Activated CD4-positive, alpha-beta T cell treated with anti-CD3 and anti-CD28 coated beads, Interleukin-2, amount 50 U/mL, for 4 hours (primary cell): ENCODE measurements at regions not wholly inside any gene's neighbourhood (a gene's known extent, or its start where the extent isn't known, plus 50 kb on each side); places are given as distances from the start of the nearest gene placed in this dataset.

Experiments used
- DNase-seq, 2 experiments: peaks; one replicate each; pipeline ENCODE4 v3.0.0-alpha.2; 2020

DNA sequence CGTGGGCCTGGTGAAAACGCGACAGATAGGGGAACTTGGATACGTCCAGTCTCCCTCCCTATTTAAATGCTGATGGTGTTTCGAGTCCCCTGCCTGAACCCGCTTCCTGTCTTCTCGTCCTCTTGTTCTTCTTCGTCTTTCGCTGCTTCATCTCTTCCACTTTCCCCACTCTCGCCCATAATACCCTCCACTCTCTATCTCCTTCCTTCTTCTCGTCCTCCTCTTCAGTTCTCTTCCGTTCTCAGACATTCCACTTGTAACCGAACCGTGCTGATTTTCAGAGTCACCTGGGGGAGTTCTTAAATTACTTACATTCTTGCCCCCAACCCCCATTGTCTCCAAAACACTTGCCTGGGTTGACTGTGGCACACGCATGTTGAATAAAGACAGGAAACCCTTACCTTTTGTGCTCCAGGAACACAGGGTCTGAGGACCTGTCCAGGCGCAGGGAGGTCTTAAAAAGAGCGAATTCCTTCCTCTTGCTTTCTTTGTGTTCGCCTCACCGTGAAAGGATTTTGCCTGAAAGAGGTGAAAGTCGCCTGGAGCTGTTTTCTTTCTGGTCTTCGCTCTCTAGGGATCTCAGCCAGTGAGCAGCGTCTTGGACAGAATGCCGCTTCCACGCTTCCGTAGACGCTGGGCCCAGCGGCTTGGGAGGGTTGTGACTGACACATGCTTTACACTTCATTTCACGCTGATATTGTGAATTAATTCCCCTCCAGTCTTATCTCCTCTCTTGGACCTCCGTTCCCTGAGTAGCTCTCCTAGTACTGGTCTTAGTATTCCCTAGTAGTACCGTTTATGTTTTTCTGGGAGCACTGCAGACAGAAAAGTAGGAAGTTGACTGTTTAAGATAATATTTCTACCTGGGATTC, 184.0 kb downstream of the GPX5 start:
- no peak for DNase-seq

DNA sequence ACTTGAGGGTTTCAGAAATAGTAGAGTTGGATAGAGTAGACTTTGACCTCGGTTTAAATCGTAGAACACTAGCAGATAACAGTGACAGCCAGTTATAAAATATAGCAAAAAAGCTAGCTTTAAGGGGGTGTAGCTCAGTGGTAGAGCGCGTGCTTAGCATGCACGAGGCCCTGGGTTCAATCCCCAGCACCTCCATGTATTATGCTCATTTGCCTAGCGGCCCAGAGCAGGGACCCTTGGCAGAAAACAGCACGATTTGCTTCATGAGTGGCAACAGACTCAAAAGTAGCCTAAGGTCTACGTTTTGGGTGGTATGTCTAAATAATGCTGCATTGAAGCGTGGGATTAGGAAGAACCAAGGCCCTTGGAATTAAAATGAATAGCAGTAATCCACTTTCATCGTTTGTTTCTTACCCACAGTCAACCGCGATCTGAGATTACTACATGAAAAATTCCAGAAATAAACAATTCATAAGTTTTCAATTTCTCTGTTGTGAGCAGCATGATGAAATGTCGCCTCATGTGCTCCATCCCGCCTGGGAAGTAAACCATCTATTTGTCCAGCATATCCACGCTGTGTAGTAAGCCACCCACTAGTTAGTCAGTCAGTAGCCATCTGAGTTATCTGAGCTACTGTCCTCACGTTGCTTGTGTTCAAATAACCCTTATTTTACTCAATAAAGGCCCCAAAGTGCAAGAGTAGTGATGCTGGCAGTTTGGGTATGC, 184.9 kb downstream of the GPX5 start:
- no peak for DNase-seq

DNA sequence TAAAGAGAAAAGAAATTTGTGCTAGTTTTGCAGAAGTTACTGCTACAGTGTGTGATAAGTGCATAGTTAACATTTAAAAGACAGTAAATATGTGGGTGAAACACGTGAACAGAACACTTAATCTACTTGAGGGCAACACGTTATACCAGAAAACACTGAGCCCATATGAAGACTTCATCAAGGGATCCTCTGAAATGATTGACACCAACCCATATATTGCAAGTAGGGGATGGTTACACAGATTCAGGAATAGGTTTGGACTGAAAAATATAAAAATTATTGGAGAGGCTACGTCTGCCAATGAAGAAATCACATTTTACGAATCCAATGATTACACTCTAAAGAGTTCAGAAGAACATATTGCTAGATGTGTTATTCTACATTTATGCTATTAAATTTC, 185.6 kb downstream of the GPX5 start:
- DNase-seq: no peak

DNA sequence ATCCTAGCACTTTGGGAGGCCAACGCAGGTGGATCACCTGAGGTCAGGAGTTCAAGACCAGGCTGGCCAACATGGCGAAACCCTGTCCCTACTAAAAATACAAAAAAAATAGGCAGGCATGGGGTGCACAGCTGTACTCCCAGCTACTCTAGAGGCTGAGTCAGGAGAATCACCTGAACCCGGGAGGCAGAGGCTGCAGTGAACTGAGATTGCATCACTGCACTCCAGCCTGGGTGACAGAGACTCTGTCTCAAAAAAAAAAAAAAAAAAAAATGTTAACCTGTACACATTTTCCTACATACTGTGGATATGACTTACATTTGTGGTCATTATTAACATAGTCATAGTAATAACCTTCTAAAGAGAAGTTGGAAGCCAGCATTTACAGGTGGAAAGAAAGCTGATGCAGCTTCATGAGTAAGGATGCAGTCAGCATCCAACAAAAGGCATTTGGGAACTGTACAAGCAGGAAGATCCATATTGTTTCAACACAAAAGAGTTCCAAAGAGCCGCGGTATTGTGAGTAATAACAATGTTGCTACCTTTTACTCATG, 186.2 kb downstream of the GPX5 start:
- DNase-seq: no peak

DNA sequence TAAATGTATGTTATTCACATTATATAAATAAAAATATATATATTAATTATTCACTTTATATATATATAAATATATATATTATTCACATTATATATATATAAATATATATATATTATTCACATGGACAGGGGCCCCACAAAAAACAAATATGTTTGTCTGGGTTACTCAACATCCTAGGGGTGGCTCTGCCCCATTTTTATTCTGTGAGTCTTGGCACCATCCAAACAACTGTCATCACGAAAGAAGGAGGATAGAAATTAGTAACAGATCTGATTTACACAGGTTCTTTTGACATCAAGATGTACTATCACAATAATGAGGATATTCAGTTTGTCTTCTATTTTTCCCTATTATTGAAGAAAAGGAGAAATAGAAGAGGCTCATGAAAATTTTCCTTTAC, 187.3 kb downstream of the GPX5 start:
- no peak for DNase-seq

DNA sequence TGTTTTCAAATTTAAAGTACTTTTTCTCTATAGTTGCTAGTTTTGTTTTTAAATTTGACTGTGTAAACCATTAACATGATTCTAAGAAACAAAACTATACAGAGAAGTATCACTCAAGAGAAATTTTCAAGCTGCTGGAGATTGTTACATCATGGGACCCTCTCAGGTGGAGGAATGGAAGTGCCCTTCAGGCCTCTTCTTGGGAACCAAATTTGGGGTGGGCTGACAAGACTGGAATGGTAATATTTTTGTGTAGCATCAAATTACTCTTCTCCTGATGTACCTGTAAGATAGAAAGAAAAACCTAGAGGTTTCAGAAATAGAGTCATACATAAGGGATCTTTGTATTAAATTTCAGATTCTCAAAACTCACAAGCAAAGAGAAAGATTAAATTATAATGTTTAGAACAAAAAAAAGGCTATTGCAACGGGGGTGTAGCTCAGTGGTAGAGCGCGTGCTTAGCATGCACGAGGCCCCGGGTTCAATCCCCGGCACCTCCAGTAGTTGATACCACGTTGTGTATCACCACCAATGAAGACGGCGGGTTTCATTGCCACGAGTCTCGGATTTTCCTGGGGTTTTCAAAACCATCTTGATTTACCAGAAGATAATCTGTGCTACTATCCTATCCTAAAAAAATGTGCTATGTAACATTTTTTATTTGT, 193.7 kb downstream of the GPX5 start:
- DNase-seq: no peak

DNA sequence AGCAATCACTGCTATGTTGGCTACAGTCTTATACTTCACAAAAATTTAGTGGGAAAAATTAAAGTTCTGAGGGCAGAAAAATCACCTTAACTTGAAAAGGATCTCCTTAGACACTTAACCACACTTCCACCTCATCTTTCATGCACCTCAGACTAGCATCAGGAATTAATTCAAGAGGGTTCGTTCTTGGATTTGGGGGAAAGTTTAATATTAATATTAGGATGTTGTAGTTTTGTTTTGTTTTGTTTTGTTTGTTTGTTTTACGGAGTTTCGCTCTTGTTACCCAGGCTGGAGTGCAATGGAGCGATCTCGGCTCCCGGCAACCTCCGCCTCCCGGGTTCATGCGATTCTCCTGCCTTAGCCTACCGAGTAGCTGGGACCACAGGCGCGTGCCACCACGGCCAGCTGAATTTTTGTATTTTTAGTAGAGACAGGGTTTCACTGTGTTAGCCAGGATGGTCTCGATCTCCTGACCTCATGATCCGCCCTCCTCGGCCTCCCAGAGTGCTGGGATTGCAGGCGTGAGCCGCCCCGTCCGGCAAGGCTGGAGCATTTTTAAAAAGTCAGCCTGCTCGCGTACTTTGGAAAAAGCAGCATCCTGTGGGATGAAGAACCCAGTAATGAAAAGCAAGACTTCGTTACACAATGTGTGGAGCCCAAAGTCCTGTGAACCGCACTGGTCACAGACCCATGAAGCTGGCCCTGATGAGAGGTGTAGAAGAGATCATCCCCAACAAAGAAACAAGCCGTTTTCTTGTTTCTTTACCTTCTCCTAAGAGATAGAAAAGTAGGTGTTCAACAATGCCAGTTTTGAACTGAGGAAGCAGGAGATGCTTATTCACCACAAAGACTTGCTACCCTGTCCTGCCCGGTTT, 194.9 kb downstream of the GPX5 start:
- DNase-seq: no peak

DNA sequence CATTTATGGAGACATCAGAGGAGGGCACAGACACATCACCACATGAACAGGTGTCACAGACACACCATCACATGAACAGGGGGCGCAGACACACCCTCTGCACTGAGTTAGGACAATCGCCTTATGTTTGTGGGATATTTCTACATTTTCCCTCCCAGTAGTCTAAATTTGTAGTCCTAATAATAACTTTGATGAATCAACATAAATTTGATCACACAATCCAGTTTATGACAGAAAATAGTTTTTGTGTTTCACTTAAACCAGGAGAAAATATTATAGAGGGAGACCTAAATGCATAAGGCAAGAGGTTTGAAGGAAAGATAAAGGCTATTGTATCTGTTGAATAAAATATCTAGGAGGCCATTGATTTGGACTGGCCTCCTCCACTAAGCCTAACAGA, 195.7 kb downstream of the GPX5 start:
- DNase-seq: no peak

DNA sequence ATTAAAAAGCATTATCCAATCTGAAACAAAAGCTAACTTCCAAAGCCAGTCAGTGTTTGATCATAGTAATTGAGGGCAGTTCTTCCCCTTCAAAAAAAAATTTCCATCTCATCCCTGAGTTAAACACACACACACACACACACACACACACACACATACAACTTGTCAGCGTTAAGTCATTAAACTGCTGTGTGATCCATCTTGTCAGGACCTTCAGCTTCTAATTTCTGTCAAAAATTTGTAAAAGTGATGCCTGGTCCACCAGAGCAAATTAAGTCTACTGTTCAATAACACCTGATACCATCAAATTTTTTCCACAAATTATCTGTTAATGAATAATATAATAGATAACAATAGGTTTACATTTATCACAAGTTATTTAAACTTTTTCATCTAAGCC, 198.7 kb downstream of the GPX5 start:
- no peak for DNase-seq

DNA sequence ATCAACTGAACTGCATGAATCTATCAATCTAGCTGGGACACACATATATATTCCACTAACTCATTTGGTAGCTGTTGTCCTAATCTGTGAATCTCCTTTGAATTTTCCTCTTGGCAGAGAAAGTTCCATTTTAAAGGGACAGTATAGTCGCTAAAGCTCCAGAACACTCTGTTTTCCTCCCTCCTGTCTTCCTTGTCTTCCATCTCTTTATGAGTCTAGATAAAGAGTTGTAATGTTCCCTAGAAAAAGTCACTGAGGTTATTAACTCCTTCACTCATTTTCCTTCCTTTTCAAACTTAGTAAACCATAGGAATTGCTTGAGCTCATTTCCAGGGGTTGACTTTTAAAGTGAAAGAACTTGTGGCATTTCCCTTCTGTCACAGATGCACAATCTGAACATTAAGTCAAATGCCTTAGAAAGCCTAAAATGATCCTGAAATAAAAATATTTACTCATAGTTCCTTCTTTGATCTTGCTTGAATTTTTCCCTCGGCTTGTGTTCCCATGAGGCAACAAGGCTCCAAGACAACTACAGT, 198.4 kb downstream of the TRIM27 start:
- no peak for DNase-seq

DNA sequence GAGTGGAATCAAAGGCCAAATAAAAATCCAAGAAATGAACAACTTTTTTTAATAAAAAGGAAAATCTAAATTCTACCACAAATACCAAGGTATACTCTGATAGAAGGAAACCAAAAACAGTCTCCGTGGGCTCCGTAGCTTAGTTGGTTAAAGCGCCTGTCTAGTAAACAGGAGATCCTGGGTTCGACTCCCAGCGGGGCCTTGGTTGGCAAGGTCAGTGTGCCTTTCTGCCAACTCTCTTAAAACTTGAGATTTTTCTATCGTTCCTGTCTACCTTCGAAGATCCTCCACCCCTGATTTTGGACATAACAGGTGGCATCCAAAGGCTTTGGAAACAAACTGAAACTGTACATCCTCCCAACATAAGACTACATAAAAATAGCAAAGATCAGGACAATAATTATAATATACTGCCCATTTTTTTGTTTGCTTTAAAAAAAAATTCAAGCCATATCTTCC, 197.9 kb downstream of the TRIM27 start:
- DNase-seq: no peak

DNA sequence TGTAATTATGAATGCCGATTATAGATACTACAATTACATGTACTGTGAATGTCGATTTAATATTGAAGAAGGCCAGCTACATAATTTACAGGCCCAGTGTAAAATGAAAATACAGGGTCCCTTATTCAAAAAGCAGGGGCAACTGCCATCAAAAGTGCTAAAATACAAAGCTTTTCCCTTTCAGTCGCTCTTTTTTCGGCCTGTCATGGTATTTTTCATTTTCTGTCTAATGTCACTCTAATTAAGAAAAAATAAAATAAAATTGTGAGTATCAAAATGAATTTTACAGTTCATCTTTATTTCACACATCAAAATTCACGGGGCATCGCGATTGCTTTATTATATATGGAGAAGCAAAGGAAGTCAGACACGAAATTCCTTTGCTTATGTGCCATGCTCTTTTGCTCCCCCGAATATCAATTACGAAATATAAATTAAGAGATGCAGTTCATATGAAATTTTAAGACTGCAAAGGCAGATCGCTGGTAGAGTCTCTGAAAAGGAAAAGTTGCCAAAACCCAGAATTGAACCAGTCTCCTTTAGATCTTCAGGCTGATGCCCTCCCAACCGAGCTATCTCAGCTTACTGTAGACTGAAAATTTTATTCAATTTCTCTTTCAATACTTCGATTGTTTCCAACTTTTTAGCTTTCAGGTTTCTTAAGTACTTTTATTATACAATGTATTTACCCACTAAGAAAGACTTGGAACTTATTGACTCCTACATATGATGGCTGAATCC, 197.0 kb downstream of the TRIM27 start:
- DNase-seq: no peak

DNA sequence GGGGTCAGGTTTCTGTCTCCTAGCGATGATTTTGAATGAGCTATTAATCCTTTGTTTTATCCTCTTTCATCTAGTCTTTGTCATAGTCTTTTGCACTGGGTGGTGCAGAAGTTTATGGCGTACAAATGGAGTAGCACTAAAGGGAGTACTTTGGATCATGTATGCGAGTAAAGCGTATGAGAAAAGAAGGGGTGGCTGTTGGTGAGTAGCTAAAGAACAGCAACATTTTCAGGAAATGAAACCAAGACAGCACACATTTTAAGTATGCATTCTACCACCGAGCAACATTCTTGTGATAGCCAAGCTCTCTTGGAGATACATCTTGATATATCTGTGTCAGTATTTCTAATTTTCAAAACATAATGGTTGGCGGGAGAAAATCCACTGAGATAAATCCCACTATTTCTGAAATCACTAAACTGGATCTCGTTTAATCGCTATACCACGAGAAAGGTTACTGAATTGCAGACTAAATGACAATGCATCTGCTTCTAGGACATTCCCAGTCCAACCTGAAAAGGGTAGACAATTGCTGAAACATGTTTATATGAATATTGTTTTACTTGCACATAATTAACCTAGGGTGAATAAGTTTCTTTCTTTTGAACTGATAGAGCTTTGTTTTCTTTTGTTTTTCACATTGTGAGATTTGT, 196.1 kb downstream of the TRIM27 start:
- DNase-seq: no peak

DNA sequence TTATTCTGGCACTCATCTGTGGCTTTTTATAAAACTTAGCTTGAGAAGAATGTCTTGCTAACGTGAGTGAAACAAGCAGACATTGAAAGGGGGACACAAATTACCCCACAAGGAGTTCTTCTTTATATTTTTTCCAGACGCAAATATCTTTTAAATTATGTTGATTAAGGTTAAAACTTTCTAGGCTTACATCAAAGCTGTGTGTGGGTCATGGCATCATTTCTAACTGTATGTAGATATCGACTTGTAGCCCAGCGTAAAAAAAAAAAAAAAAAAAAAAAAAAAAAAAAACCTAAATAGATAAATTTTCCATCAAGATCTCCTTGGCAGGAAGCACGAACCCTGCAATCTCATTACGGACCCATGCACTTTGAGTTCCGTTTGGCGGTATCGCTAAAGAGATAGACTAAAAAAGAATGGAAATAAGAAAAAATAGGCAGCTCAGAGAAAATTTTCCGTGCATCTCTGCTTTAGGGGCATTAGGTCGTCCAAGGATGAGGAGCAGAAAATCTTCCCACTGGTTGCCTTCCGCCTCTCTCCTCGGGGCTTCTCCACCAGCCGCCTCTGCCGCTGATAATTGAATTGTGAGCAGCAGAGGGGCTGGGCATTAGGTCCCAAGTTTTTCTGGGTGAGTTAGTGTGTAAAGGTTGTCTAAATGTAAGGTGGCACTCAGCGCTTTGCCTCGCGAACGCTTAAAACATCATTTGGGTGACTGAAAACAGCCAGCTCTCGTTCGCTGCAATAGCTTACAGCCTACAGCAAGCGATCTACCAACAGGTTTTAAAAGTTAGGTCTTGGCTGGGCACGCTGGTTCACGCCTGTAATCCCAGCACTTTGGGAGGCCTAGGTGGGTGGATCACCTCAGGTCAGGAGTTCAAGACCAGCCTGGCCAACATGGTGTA, 194.0 kb downstream of the TRIM27 start:
- DNase-seq: no peak

DNA sequence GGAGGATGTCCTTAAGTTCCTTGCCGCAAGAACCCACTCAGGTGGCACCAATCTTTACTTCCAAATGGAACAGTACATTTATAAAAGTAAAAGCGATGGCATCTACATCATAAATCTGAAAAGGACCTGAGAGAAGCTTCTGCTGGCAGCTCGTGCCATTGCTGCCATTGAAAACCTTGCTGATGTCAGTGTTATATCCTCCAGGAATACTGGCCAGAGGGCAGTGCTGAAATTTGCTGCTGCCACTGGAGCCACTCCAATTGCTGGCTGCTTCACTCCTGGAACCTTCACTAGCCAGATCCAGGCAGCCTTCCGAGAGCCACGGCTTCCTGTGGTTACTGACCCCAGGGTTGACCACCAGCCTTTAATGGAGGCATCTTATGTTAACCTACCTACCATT, 191.7 kb downstream of the TRIM27 start:
- no peak for DNase-seq

DNA sequence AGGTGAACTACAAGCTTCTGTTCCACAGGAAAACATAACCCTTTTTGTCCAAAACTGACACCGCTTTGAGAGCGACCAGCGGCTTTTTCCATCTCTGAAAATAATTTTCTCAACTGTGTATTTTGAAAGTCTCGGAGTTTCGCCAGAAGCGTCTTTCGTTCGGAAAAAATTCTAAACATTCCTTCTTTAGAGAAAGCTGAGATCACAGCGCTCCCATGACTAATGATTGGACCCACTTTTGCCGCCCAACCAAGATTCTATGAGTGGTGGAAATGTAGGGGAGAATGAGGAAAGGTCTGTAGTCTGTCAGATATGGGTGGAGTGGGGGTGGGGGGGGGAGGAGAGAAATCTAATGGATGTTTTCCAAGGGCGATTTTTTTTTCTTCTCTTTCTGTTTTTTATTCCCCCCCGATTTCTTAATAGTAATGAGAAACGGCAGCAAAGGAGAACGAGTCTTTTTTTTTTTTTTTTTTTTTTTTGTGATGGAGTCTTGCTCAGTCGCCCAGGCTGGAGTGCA, 189.3 kb downstream of the TRIM27 start:
- DNase-seq: no peak

DNA sequence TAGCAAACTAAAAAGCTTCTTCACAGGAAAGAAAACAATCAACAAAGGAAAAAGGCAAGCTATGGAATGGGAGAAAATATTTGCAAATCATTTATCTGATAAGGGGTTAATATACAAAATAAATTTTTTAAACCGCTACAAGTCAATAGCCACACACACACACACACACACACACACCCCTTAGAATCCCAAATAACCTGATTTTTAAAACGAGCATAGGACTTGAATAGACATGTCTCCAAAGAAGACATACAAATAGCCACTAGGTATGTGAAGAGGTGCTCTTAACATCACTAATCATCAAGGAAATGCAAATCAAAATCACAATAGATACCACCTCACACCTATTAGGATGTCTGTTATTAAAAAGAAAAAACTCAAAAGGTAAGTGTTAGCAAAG, 187.7 kb downstream of the TRIM27 start:
- no peak for DNase-seq

DNA sequence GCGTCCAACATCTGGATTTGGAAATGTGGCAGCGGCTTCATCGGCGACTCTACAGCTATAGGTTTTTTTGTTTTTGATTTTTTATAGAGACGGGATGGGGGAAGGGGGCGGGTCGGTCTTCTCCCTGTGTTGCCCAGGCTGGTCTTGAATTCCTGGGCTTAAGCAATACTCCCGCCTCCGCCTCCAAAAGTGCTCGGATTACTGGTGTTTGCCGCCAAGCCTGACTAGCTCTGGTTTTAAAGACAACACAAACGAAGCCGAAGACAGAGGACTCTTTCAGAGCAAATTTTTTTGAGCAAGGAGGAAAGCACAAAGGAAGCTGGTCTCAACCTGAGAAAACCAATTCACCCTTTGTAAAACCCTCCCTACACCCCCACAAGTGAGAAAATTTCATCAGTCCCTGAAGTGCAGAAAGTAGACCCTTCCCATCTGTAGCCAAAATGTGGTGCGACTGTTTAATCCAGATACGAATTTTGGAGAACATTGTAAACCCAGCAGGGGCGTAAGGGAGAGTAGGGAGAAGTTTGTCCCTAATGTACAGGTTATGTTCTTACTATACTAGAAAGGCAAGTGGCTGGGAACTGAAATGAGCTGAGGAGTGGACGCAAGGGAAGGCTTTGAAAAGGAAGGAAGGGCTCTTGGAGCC, 185.9 kb downstream of the TRIM27 start:
- DNase-seq: no peak

DNA sequence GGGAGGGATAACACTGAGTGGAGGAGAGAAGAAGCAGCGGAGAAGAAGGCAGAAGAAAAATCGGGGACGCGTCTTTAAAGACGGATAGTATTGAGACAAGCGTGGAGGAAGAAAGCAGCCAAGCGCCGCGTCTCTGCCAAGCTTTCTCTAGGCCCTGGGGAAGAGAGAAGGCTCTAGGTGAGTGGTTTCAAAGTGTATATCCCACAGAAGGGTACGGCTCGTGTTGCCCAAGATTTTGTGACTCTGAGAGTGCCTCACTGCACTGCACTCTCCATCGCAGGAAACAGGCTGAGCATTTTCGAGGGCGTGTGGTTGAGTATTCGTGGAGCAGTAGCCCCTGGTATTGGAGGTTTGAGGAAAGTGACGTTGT, 185.4 kb downstream of the TRIM27 start:
- no peak for DNase-seq
